ENCODE measurements at regions not wholly inside any gene's neighbourhood (a gene's known extent, or its start where the extent isn't known, plus 50 kb on each side); places are given as distances from the start of the nearest gene placed in this dataset.

- H3K9me3 Mint-ChIP-seq = peaks cover 4% of the 10 kb centered on the region; the same call in 1 of the 3 replicates
- Histone ChIP-seq H4K20me1 (replicated peaks; ENCODE audit: insufficient read depth) (no peaks in the 10 kb centered on the region), H3K9me2 (ENCODE audit: insufficient read depth) (peaks cover 16% of the 10 kb centered on the region; the same call in 1 of the 2 replicates), H3K27me3 (ENCODE audit: insufficient read depth) (no peaks in the 10 kb centered on the region), H3K79me2 (replicated peaks; ENCODE audit: insufficient read depth) (no peaks in the 10 kb centered on the region), H3K4me2 (no peak overlapping the region), H3K27ac (ENCODE audit: low read depth) (no peak overlapping the region), H3K36me3 (ENCODE audit: insufficient read depth) (no peaks in the 10 kb centered on the region), H3K4me3 (no peak overlapping the region), H3K4me1 (ENCODE audit: insufficient read depth) (peaks cover 5% of the 10 kb centered on the region), H3F3A (replicated peaks; ENCODE audit: low read depth) (no peaks in the 10 kb centered on the region), H2AFZ (no peak overlapping the region)
- TF ChIP-seq NANOG (IDR thresholded peaks at IDR 0.05; ENCODE audit: borderline replicate concordance) = no peak
- no peak for TF ChIP-seq EZH2phosphoT487 (IDR thresholded peaks at IDR 0.05; ENCODE audit: unreplicated experiment)
- no peak for TF ChIP-seq ZNF462 (CRISPR knock-in tag; IDR thresholded peaks at IDR 0.05)
- TF ChIP-seq CREB1 (CRISPR knock-in tag; IDR thresholded peaks at IDR 0.05; ENCODE audit: low read depth) = no peak
- TF ChIP-seq JUNB (IDR thresholded peaks at IDR 0.05; ENCODE audit: unreplicated experiment) = no peak
- no peak for TF ChIP-seq POLR2AphosphoS5 (IDR thresholded peaks at IDR 0.05; ENCODE audit: low read depth)
- TF ChIP-seq REST (IDR thresholded peaks at IDR 0.05; ENCODE audit: unreplicated experiment) = no peak
- no peak overlapping the region for H3K27ac Mint-ChIP-seq
- peaks cover 18% of the 10 kb centered on the region for H3K4me1 Mint-ChIP-seq
- DNase-seq (ENCODE audit: low spot score) (no peak), ATAC-seq (no peak)
- H3K4me3 Mint-ChIP-seq = no peak overlapping the region
- H3K27me3 Mint-ChIP-seq (ENCODE audit: insufficient read depth, low read depth, poor library complexity) = no peaks in the 10 kb centered on the region
- H3K36me3 Mint-ChIP-seq (ENCODE audit: low read depth) = no peaks in the 10 kb centered on the region
These were observed 553.0 kb upstream of the CPEB2 start for GRCh38 chr4:14449308-14449707.

Measured in GM23338 (cell line).